Lung (tissue), 11 donors: ENCODE measurements at regions not wholly inside any gene's neighbourhood (a gene's known extent, or its start where the extent isn't known, plus 50 kb on each side); places are given as distances from the start of the nearest gene placed in this dataset.

Source experiments
- ATAC-seq: fragments of 200-7000 bp; cut with Tn5 transposase; one replicate; pipeline ENCODE4 v1.9.1; 2020; ENCODE audit warnings: moderate number of reproducible peaks; ENCODE audit not compliant: insufficient read depth, low FRiP score
- DNase-seq, 3 donors: peaks; one replicate each; pipeline ENCODE4 v3.0.0-alpha.2; 2013 to 2017
- H3K27ac ChIP-seq, 2 donors: one replicate each; pipeline ENCODE4 v1.5.1; 2013; ENCODE audit warnings: mild to moderate bottlenecking in 2 of 2, moderate library complexity in 2 of 2, control low read depth in 1 of 2, inconsistent platforms in 1 of 2, low read depth in 1 of 2, low read length in 1 of 2
- H3K27me3 ChIP-seq, 3 donors: one replicate each; pipeline ENCODE4 v1.5.1; 2013; ENCODE audit warnings: low read length in 2 of 3; ENCODE audit not compliant: control insufficient read depth in 3 of 3, insufficient read depth in 3 of 3
- H3K36me3 ChIP-seq, 4 donors: one replicate each; pipeline ENCODE4 v1.5.1; 2013; ENCODE audit warnings: low read length in 4 of 4, mild to moderate bottlenecking in 1 of 4, moderate library complexity in 1 of 4; ENCODE audit not compliant: control insufficient read depth in 4 of 4, insufficient read depth in 4 of 4
- H3K4me1 ChIP-seq, 5 donors: one replicate each; pipeline ENCODE4 v1.5.1; 2013; ENCODE audit warnings: low read length in 5 of 5, mild to moderate bottlenecking in 2 of 5, moderate library complexity in 1 of 5; ENCODE audit not compliant: control insufficient read depth in 5 of 5, insufficient read depth in 5 of 5
- H3K4me3 ChIP-seq: one replicate; pipeline ENCODE4 v1.5.1; 2013; ENCODE audit warnings: mild to moderate bottlenecking, control low read depth, moderate library complexity
- H3K9ac ChIP-seq, 2 donors: one replicate each; pipeline ENCODE4 v1.5.1; 2013; ENCODE audit warnings: low read length in 2 of 2, control low read depth in 1 of 2; ENCODE audit not compliant: insufficient read depth in 1 of 2
- H3K9me3 ChIP-seq, 4 donors: one replicate each; pipeline ENCODE4 v1.5.1; 2013; ENCODE audit warnings: low read length in 3 of 4, mild to moderate bottlenecking in 1 of 4, moderate library complexity in 1 of 4; ENCODE audit not compliant: control insufficient read depth in 4 of 4, insufficient read depth in 3 of 4
- CTCF ChIP-seq: IDR thresholded peaks from 2 replicates; pipeline ENCODE4 v1.5.1; 2012; ENCODE audit warnings: mild to moderate bottlenecking; ENCODE audit errors: control extremely low read depth, extremely low read depth
- WGBS, 2 donors: extraction: QIAGEN DNeasy Blood & Tissue Kit; methylation state at CpG; one replicate each; pipeline ENCODE4 v1.1.7; 2013; 5-methylcytosine and 5-hydroxymethylcytosine counted together
- donor health status: control.
- donor health status: control.
- donor health status: Bipolar disorder and iron deficiency.
- donor health status: healthy.
- donor health status: DM: yes; HTN: yes; CAD: no.

GRCh38 chr2:239786791-239787190 lies 238.4 kb downstream of the NDUFA10 start:
- H3K27ac ChIP-seq: no peak overlapping the region
- H3K36me3 ChIP-seq: no peaks in the 10 kb centered on the region
- ATAC-seq (no peak), DNase-seq (no peak)
- no peak overlapping the region for H3K4me3 ChIP-seq
- no peaks in the 10 kb centered on the region for H3K4me1 ChIP-seq
- H3K27me3 ChIP-seq: no peaks in the 10 kb centered on the region
- 86 to 92% methylated on average over 2 of the region's 2 CpGs for WGBS, 2 donors
- TF ChIP-seq CTCF: no peak
- H3K9ac ChIP-seq: no peak overlapping the region
- peaks cover 0 to 7% (median 3%) of the 10 kb centered on the region in 4 donors for H3K9me3 ChIP-seq

- DNase-seq (no peak), ATAC-seq (no peak)
- Histone ChIP-seq H3K9ac (no peak overlapping the region), H3K36me3 (no peaks in the 10 kb centered on the region), H3K9me3 (peaks cover 0 to 7% (median 3%) of the 10 kb centered on the region in 4 donors), H3K4me1 (peaks cover 0 to 2% (median 0%) of the 10 kb centered on the region in 5 donors), H3K27me3 (peaks cover 0 to under 1% (median 0%) of the 10 kb centered on the region in 3 donors), H3K27ac (no peak overlapping the region), H3K4me3 (no peak overlapping the region)
- WGBS, 2 donors: 92 to 93% methylated on average over 5 of the region's 5 CpGs
- TF ChIP-seq CTCF: no peak
Observed at GRCh38 chr2:239781454-239781853, 243.7 kb downstream of the NDUFA10 start.

GRCh38 chr2:239780236-239780994 lies 244.7 kb downstream of the NDUFA10 start:
- no peak for ATAC-seq
- no peak for DNase-seq
- no peak overlapping the region for H3K4me3 ChIP-seq
- no peak overlapping the region for H3K27ac ChIP-seq
- H3K27me3 ChIP-seq: peaks cover 0 to 4% (median 0%) of the 10 kb centered on the region in 3 donors
- WGBS, 2 donors: 92 to 94% methylated on average over 19 of the region's 19 CpGs
- H3K4me1 ChIP-seq: peaks cover 0 to 8% (median 0%) of the 10 kb centered on the region in 5 donors
- TF ChIP-seq CTCF: no peak
- no peak overlapping the region for H3K9ac ChIP-seq
- no peaks in the 10 kb centered on the region for H3K36me3 ChIP-seq
- peaks cover 0 to 3% (median 0%) of the 10 kb centered on the region in 4 donors for H3K9me3 ChIP-seq
